ENCODE measurements at regions not wholly inside any gene's neighbourhood (a gene's known extent, or its start where the extent isn't known, plus 50 kb on each side); places are given as distances from the start of the nearest gene placed in this dataset.

- no peak for DNase-seq (ENCODE audit: low spot score)
- no peak for TF ChIP-seq CTCF (IDR thresholded peaks at IDR 0.05)
- ATAC-seq (ENCODE audit: low FRiP score) = no peak
These were observed 412.0 kb downstream of the HAPSTR1 start for GRCh38 chr16:9503251-9503984.

- no peak for DNase-seq (ENCODE audit: low spot score)
- TF ChIP-seq CTCF (IDR thresholded peaks at IDR 0.05) = no peak
- ATAC-seq (ENCODE audit: low FRiP score) = no peak
These were observed 417.0 kb downstream of the HAPSTR1 start for GRCh38 chr16:9508328-9508936.

GRCh38 chr16:9509663-9510062 is 418.2 kb downstream of the HAPSTR1 start:
- DNase-seq (ENCODE audit: low spot score) = no peak

GRCh38 chr16:9511389-9511788 is 419.9 kb downstream of the HAPSTR1 start:
- no peak for ATAC-seq (ENCODE audit: low FRiP score)
- TF ChIP-seq CTCF (IDR thresholded peaks at IDR 0.05) = no peak
- DNase-seq (ENCODE audit: low spot score) = no peak

More at GRCh38 chr16:9509663-9510062, 418.2 kb downstream of the HAPSTR1 start:
- TF ChIP-seq CTCF (IDR thresholded peaks at IDR 0.05) = no peak
- no peak for ATAC-seq (ENCODE audit: low FRiP score)

- no peak for ATAC-seq (ENCODE audit: low FRiP score)
- DNase-seq (ENCODE audit: low spot score) = no peak
- TF ChIP-seq CTCF (IDR thresholded peaks at IDR 0.05) = no peak
These were observed 425.0 kb downstream of the HAPSTR1 start for GRCh38 chr16:9516444-9516843.

GRCh38 chr16:9518051-9518450 is 426.6 kb downstream of the HAPSTR1 start:
- DNase-seq (ENCODE audit: low spot score) = no peak
- no peak for TF ChIP-seq CTCF (IDR thresholded peaks at IDR 0.05)
- ATAC-seq (ENCODE audit: low FRiP score) = no peak

GRCh38 chr16:9518581-9518980 is 427.1 kb downstream of the HAPSTR1 start:
- DNase-seq (ENCODE audit: low spot score) = no peak
- TF ChIP-seq CTCF (IDR thresholded peaks at IDR 0.05) = no peak

More at GRCh38 chr16:9518581-9518980, 427.1 kb downstream of the HAPSTR1 start:
- ATAC-seq (ENCODE audit: low FRiP score) = no peak

Measured in omental fat pad (tissue), 3 donors.